ENCODE measurements at regions not wholly inside any gene's neighbourhood (a gene's known extent, or its start where the extent isn't known, plus 50 kb on each side); places are given as distances from the start of the nearest gene placed in this dataset.

- no peak overlapping the region for H3K4me3 ChIP-seq (ENCODE audit: low read depth, low read length)
- H3K9me3 ChIP-seq (ENCODE audit: control insufficient read depth, insufficient read depth, low read length) = no peaks in the 10 kb centered on the region
- H3K36me3 ChIP-seq (ENCODE audit: control insufficient read depth, insufficient read depth, low read length) = no peaks in the 10 kb centered on the region
- no peak overlapping the region for H3K27ac ChIP-seq (ENCODE audit: low read depth, low read length)
- peaks cover 49% of the 10 kb centered on the region for H3K27me3 ChIP-seq (ENCODE audit: control insufficient read depth, insufficient read depth, low read length)
- H3K9ac ChIP-seq (ENCODE audit: low read depth, low read length) = no peak overlapping the region
- peaks cover 3% of the 10 kb centered on the region; the same call in 1 of the 2 replicates for H3K4me1 ChIP-seq (ENCODE audit: control insufficient read depth, insufficient read depth, low read length)
These were observed 556.3 kb downstream of the NUP35 start for GRCh38 chr2:183680573-183680972.

- H3K9ac ChIP-seq (ENCODE audit: low read depth, low read length) = no peak overlapping the region
- H3K36me3 ChIP-seq (ENCODE audit: control insufficient read depth, insufficient read depth, low read length) = no peaks in the 10 kb centered on the region
- H3K27ac ChIP-seq (ENCODE audit: low read depth, low read length) = no peak overlapping the region
- H3K27me3 ChIP-seq (ENCODE audit: control insufficient read depth, insufficient read depth, low read length) = peaks cover 11% of the 10 kb centered on the region
- H3K4me3 ChIP-seq (ENCODE audit: low read depth, low read length) = no peak overlapping the region
- H3K9me3 ChIP-seq (ENCODE audit: control insufficient read depth, insufficient read depth, low read length) = no peaks in the 10 kb centered on the region
- H3K4me1 ChIP-seq (ENCODE audit: control insufficient read depth, insufficient read depth, low read length) = no peaks in the 10 kb centered on the region
These were observed 560.4 kb downstream of the NUP35 start for GRCh38 chr2:183684686-183685085.

- H3K9ac ChIP-seq (ENCODE audit: low read depth, low read length) = no peak overlapping the region
- H3K4me3 ChIP-seq (ENCODE audit: low read depth, low read length) = no peak overlapping the region
- no peaks in the 10 kb centered on the region for H3K27me3 ChIP-seq (ENCODE audit: control insufficient read depth, insufficient read depth, low read length)
- H3K36me3 ChIP-seq (ENCODE audit: control insufficient read depth, insufficient read depth, low read length) = no peaks in the 10 kb centered on the region
- no peaks in the 10 kb centered on the region for H3K9me3 ChIP-seq (ENCODE audit: control insufficient read depth, insufficient read depth, low read length)
- H3K27ac ChIP-seq (ENCODE audit: low read depth, low read length) = no peak overlapping the region
- H3K4me1 ChIP-seq (ENCODE audit: control insufficient read depth, insufficient read depth, low read length) = no peaks in the 10 kb centered on the region
These were observed 571.8 kb downstream of the NUP35 start for GRCh38 chr2:183696028-183696427.

GRCh38 chr2:183709829-183710228 lies 585.6 kb downstream of the NUP35 start:
- H3K4me3 ChIP-seq (ENCODE audit: low read depth, low read length) = no peak overlapping the region
- no peaks in the 10 kb centered on the region for H3K36me3 ChIP-seq (ENCODE audit: control insufficient read depth, insufficient read depth, low read length)
- no peaks in the 10 kb centered on the region for H3K27me3 ChIP-seq (ENCODE audit: control insufficient read depth, insufficient read depth, low read length)
- no peak overlapping the region for H3K27ac ChIP-seq (ENCODE audit: low read depth, low read length)
- no peaks in the 10 kb centered on the region for H3K4me1 ChIP-seq (ENCODE audit: control insufficient read depth, insufficient read depth, low read length)
- no peak overlapping the region for H3K9ac ChIP-seq (ENCODE audit: low read depth, low read length)
- H3K9me3 ChIP-seq (ENCODE audit: control insufficient read depth, insufficient read depth, low read length) = no peaks in the 10 kb centered on the region

GRCh38 chr2:183718246-183718645 lies 594.0 kb downstream of the NUP35 start:
- no peaks in the 10 kb centered on the region for H3K4me1 ChIP-seq (ENCODE audit: control insufficient read depth, insufficient read depth, low read length)
- H3K27me3 ChIP-seq (ENCODE audit: control insufficient read depth, insufficient read depth, low read length) = no peaks in the 10 kb centered on the region
- H3K27ac ChIP-seq (ENCODE audit: low read depth, low read length) = no peak overlapping the region
- no peak overlapping the region for H3K9ac ChIP-seq (ENCODE audit: low read depth, low read length)
- H3K9me3 ChIP-seq (ENCODE audit: control insufficient read depth, insufficient read depth, low read length) = no peaks in the 10 kb centered on the region
- H3K36me3 ChIP-seq (ENCODE audit: control insufficient read depth, insufficient read depth, low read length) = no peaks in the 10 kb centered on the region
- H3K4me3 ChIP-seq (ENCODE audit: low read depth, low read length) = no peak overlapping the region

GRCh38 chr2:183723278-183723677 lies 599.0 kb downstream of the NUP35 start:
- no peak overlapping the region for H3K4me3 ChIP-seq (ENCODE audit: low read depth, low read length)

GRCh38 chr2:183729380-183729779 lies 605.1 kb downstream of the NUP35 start:
- H3K9ac ChIP-seq (ENCODE audit: low read depth, low read length) = no peak overlapping the region
- H3K36me3 ChIP-seq (ENCODE audit: control insufficient read depth, insufficient read depth, low read length) = no peaks in the 10 kb centered on the region
- H3K27me3 ChIP-seq (ENCODE audit: control insufficient read depth, insufficient read depth, low read length) = no peaks in the 10 kb centered on the region
- no peak overlapping the region for H3K4me3 ChIP-seq (ENCODE audit: low read depth, low read length)
- no peak overlapping the region for H3K27ac ChIP-seq (ENCODE audit: low read depth, low read length)
- no peaks in the 10 kb centered on the region for H3K4me1 ChIP-seq (ENCODE audit: control insufficient read depth, insufficient read depth, low read length)
- no peaks in the 10 kb centered on the region for H3K9me3 ChIP-seq (ENCODE audit: control insufficient read depth, insufficient read depth, low read length)

More at GRCh38 chr2:183723278-183723677, 599.0 kb downstream of the NUP35 start:
- no peaks in the 10 kb centered on the region for H3K9me3 ChIP-seq (ENCODE audit: control insufficient read depth, insufficient read depth, low read length)
- no peak overlapping the region for H3K9ac ChIP-seq (ENCODE audit: low read depth, low read length)
- no peaks in the 10 kb centered on the region for H3K36me3 ChIP-seq (ENCODE audit: control insufficient read depth, insufficient read depth, low read length)
- no peaks in the 10 kb centered on the region for H3K4me1 ChIP-seq (ENCODE audit: control insufficient read depth, insufficient read depth, low read length)
- H3K27ac ChIP-seq (ENCODE audit: low read depth, low read length) = no peak overlapping the region
- no peaks in the 10 kb centered on the region for H3K27me3 ChIP-seq (ENCODE audit: control insufficient read depth, insufficient read depth, low read length)

GRCh38 chr2:183740241-183740640 lies 616.0 kb downstream of the NUP35 start:
- Histone ChIP-seq H3K27me3 (ENCODE audit: control insufficient read depth, insufficient read depth, low read length) (no peaks in the 10 kb centered on the region), H3K9ac (ENCODE audit: low read depth, low read length) (no peak overlapping the region), H3K36me3 (ENCODE audit: control insufficient read depth, insufficient read depth, low read length) (no peaks in the 10 kb centered on the region), H3K27ac (ENCODE audit: low read depth, low read length) (no peak overlapping the region), H3K4me3 (ENCODE audit: low read depth, low read length) (no peak overlapping the region), H3K9me3 (ENCODE audit: control insufficient read depth, insufficient read depth, low read length) (no peaks in the 10 kb centered on the region), H3K4me1 (ENCODE audit: control insufficient read depth, insufficient read depth, low read length) (no peaks in the 10 kb centered on the region)

- H3K4me1 ChIP-seq (ENCODE audit: control insufficient read depth, insufficient read depth, low read length) = peaks cover 9% of the 10 kb centered on the region; the same call in 1 of the 2 replicates
- no peaks in the 10 kb centered on the region for H3K36me3 ChIP-seq (ENCODE audit: control insufficient read depth, insufficient read depth, low read length)
- H3K9me3 ChIP-seq (ENCODE audit: control insufficient read depth, insufficient read depth, low read length) = no peaks in the 10 kb centered on the region
- no peaks in the 10 kb centered on the region for H3K27me3 ChIP-seq (ENCODE audit: control insufficient read depth, insufficient read depth, low read length)
- no peak overlapping the region for H3K27ac ChIP-seq (ENCODE audit: low read depth, low read length)
- H3K9ac ChIP-seq (ENCODE audit: low read depth, low read length) = no peak overlapping the region
- no peak overlapping the region for H3K4me3 ChIP-seq (ENCODE audit: low read depth, low read length)
These were observed 628.3 kb downstream of the NUP35 start for GRCh38 chr2:183752571-183752970.

GRCh38 chr2:183759033-183759432 lies 634.8 kb downstream of the NUP35 start:
- Histone ChIP-seq H3K27ac (ENCODE audit: low read depth, low read length) (no peak overlapping the region), H3K36me3 (ENCODE audit: control insufficient read depth, insufficient read depth, low read length) (no peaks in the 10 kb centered on the region), H3K4me3 (ENCODE audit: low read depth, low read length) (no peak overlapping the region), H3K9me3 (ENCODE audit: control insufficient read depth, insufficient read depth, low read length) (no peaks in the 10 kb centered on the region), H3K27me3 (ENCODE audit: control insufficient read depth, insufficient read depth, low read length) (no peaks in the 10 kb centered on the region), H3K4me1 (ENCODE audit: control insufficient read depth, insufficient read depth, low read length) (peaks cover 23% of the 10 kb centered on the region), H3K9ac (ENCODE audit: low read depth, low read length) (no peak overlapping the region)

- H3K4me3 ChIP-seq (ENCODE audit: low read depth, low read length) = no peak overlapping the region
- H3K9me3 ChIP-seq (ENCODE audit: control insufficient read depth, insufficient read depth, low read length) = 0 out of 2 replicates have a peak, but pooled peaks cover 5% of the 10 kb centered on the region
- no peaks in the 10 kb centered on the region for H3K27me3 ChIP-seq (ENCODE audit: control insufficient read depth, insufficient read depth, low read length)
- H3K4me1 ChIP-seq (ENCODE audit: control insufficient read depth, insufficient read depth, low read length) = no peaks in the 10 kb centered on the region
- H3K9ac ChIP-seq (ENCODE audit: low read depth, low read length) = no peak overlapping the region
- H3K27ac ChIP-seq (ENCODE audit: low read depth, low read length) = no peak overlapping the region
- H3K36me3 ChIP-seq (ENCODE audit: control insufficient read depth, insufficient read depth, low read length) = no peaks in the 10 kb centered on the region
These were observed 649.5 kb downstream of the NUP35 start for GRCh38 chr2:183773775-183774174.

- Histone ChIP-seq H3K27me3 (ENCODE audit: control insufficient read depth, insufficient read depth, low read length) (no peaks in the 10 kb centered on the region), H3K27ac (ENCODE audit: low read depth, low read length) (no peak overlapping the region), H3K36me3 (ENCODE audit: control insufficient read depth, insufficient read depth, low read length) (no peaks in the 10 kb centered on the region), H3K4me3 (ENCODE audit: low read depth, low read length) (no peak overlapping the region), H3K9ac (ENCODE audit: low read depth, low read length) (no peak overlapping the region), H3K4me1 (ENCODE audit: control insufficient read depth, insufficient read depth, low read length) (no peaks in the 10 kb centered on the region), H3K9me3 (ENCODE audit: control insufficient read depth, insufficient read depth, low read length) (no peaks in the 10 kb centered on the region)
These were observed 655.8 kb downstream of the NUP35 start for GRCh38 chr2:183780072-183780471.

Measured in HUES48 (cell line).